ENCODE measurements at regions not wholly inside any gene's neighbourhood (a gene's known extent, or its start where the extent isn't known, plus 50 kb on each side); places are given as distances from the start of the nearest gene placed in this dataset.

GRCh38 chr16:54545854-54546511 lies 259.4 kb upstream of the IRX3 start:
- no peak for DNase-seq (ENCODE audit: low spot score)
- intact Hi-C loops (cut with DNase I) = no loop called here

- DNase-seq (ENCODE audit: low spot score) = no peak
- intact Hi-C loops (cut with DNase I) = no loop called here
Measured at GRCh38 chr16:54544553-54545180, 258.1 kb upstream of the IRX3 start.

GRCh38 chr16:54542805-54543505 lies 256.4 kb upstream of the IRX3 start:
- DNase-seq (ENCODE audit: low spot score) = no peak
- intact Hi-C loops (cut with DNase I) = no loop called here

GRCh38 chr16:54540525-54541180 lies 254.1 kb upstream of the IRX3 start:
- DNase-seq (ENCODE audit: low spot score) = no peak
- intact Hi-C loops (cut with DNase I) = no loop called here

- intact Hi-C loops (cut with DNase I) = loop anchor here in 1 of 2 donors (5.0 kb wide), 1 partner anchor 1579 kb away; no protein-coding TSS in a partner anchor
- DNase-seq (ENCODE audit: low spot score) = no peak
Measured at GRCh38 chr16:54538276-54538675, 251.7 kb upstream of the IRX3 start.

- no peak for DNase-seq (ENCODE audit: low spot score)
- intact Hi-C loops (cut with DNase I) = no loop called here
Measured at GRCh38 chr16:54533856-54534490, 247.4 kb upstream of the IRX3 start.

- intact Hi-C loops (cut with DNase I) = no loop called here
Measured at GRCh38 chr16:54526916-54527315, 240.3 kb upstream of the IRX3 start.

GRCh38 chr16:54526087-54526486 lies 239.5 kb upstream of the IRX3 start:
- DNase-seq (ENCODE audit: low spot score) = no peak
- intact Hi-C loops (cut with DNase I) = no loop called here

More at GRCh38 chr16:54526916-54527315, 240.3 kb upstream of the IRX3 start:
- DNase-seq (ENCODE audit: low spot score) = no peak

- intact Hi-C loops (cut with DNase I) = no loop called here
- DNase-seq (ENCODE audit: low spot score) = no peak
Measured at GRCh38 chr16:54525104-54525503, 238.5 kb upstream of the IRX3 start.

GRCh38 chr16:54522584-54522983 lies 236.0 kb upstream of the IRX3 start:
- no peak for DNase-seq (ENCODE audit: low spot score)
- intact Hi-C loops (cut with DNase I) = no loop called here

GRCh38 chr16:54521327-54521726 lies 234.7 kb upstream of the IRX3 start:
- DNase-seq (ENCODE audit: low spot score) = no peak
- intact Hi-C loops (cut with DNase I) = no loop called here

GRCh38 chr16:54519161-54519695 lies 232.6 kb upstream of the IRX3 start:
- DNase-seq (ENCODE audit: low spot score) = no peak
- intact Hi-C loops (cut with DNase I) = no loop called here

- intact Hi-C loops (cut with DNase I) = no loop called here
- no peak for DNase-seq (ENCODE audit: low spot score)
Measured at GRCh38 chr16:54517181-54517580, 230.6 kb upstream of the IRX3 start.

GRCh38 chr16:54512467-54512995 lies 225.9 kb upstream of the IRX3 start:
- DNase-seq (ENCODE audit: low spot score) = no peak
- intact Hi-C loops (cut with DNase I) = no loop called here

- DNase-seq (ENCODE audit: low spot score) = no peak
- intact Hi-C loops (cut with DNase I) = no loop called here
Measured at GRCh38 chr16:54511222-54511731, 224.7 kb upstream of the IRX3 start.

GRCh38 chr16:54510685-54511221 lies 224.2 kb upstream of the IRX3 start:
- intact Hi-C loops (cut with DNase I) = no loop called here
- DNase-seq (ENCODE audit: low spot score) = no peak

GRCh38 chr16:54509456-54509855 lies 222.9 kb upstream of the IRX3 start:
- intact Hi-C loops (cut with DNase I) = no loop called here
- no peak for DNase-seq (ENCODE audit: low spot score)

- intact Hi-C loops (cut with DNase I) = no loop called here
- no peak for DNase-seq (ENCODE audit: low spot score)
Measured at GRCh38 chr16:54508351-54508750, 221.8 kb upstream of the IRX3 start.

All from posterior vena cava (tissue), 2 donors.